OCI-LY7 (cell line): ENCODE measurements at regions not wholly inside any gene's neighbourhood (a gene's known extent, or its start where the extent isn't known, plus 50 kb on each side); places are given as distances from the start of the nearest gene placed in this dataset.

Source experiments
- BruUV-seq: library from RNA; stranded (reverse); fragments of 400-500 nt; replicated peaks from 2 replicates; lab custom pipeline; 2021; lab: Mats Ljungman, UMichigan
- CTCF ChIA-PET: fragments of 300-600 bp; sonication (Branson Sonifier 250); formaldehyde crosslinking; loops from one replicate; lab custom pipeline; 2022; ENCODE audit warnings: antibody characterized with exemption; ENCODE audit not compliant: unreplicated experiment; lab: Charles Lee
- POLR2A ChIA-PET: fragments of 300-600 bp; sonication (Branson Sonifier 250); formaldehyde crosslinking; loops from one replicate; lab custom pipeline; 2022; ENCODE audit warnings: antibody characterized with exemption; lab: Charles Lee
- DNase-seq: peaks from one replicate; pipeline ENCODE4 v3.0.0-alpha.2; 2015; ENCODE audit warnings: low spot score
- H2AFZ ChIP-seq: fragments of 200-600 bp; sonication (generic), shearing (Covaris generic); 2 replicates; pipeline ENCODE4 v1.6.1; 2014; ENCODE audit warnings: mild to moderate bottlenecking, antibody characterized with exemption, low read length, moderate library complexity
- H3K27ac ChIP-seq: fragments of 200-600 bp; sonication (generic); 2 replicates; pipeline ENCODE4 v1.5.1; 2014; ENCODE audit warnings: mixed run types, low read depth, mild to moderate bottlenecking, moderate library complexity, low read length, inconsistent platforms; ENCODE audit not compliant: poor library complexity, severe bottlenecking
- H3K36me3 ChIP-seq: fragments of 200-600 bp; sonication (generic); 2 replicates; pipeline ENCODE4 v1.6.1; 2014; ENCODE audit warnings: mild to moderate bottlenecking, antibody characterized with exemption, low read length, moderate library complexity, mixed read lengths; ENCODE audit not compliant: insufficient read depth
- H3K4me1 ChIP-seq: fragments of 200-600 bp; sonication (generic); 2 replicates; pipeline ENCODE4 v1.5.1; 2014; ENCODE audit warnings: mild to moderate bottlenecking, low read length; ENCODE audit not compliant: insufficient read depth, poor library complexity, severe bottlenecking
- H3K4me2 ChIP-seq: fragments of 200-600 bp; sonication (generic); 2 replicates; pipeline ENCODE4 v1.6.1; 2014; ENCODE audit warnings: mild to moderate bottlenecking, low read length
- H3K4me3 ChIP-seq: fragments of 200-600 bp; sonication (generic); 2 replicates; pipeline ENCODE4 v1.5.1; 2014; ENCODE audit warnings: mild to moderate bottlenecking, low read depth, low read length; ENCODE audit not compliant: poor library complexity, severe bottlenecking
- H3K79me2 ChIP-seq: fragments of 200-600 bp; sonication (generic); 2 replicates; pipeline ENCODE4 v1.6.1; 2016; ENCODE audit warnings: low read depth, mild to moderate bottlenecking, low read length, moderate library complexity, mixed read lengths; ENCODE audit not compliant: insufficient read depth
- H3K9me2 ChIP-seq: fragments of 200-600 bp; sonication (generic); 2 replicates; pipeline ENCODE4 v1.6.1; 2016; ENCODE audit warnings: mild to moderate bottlenecking, low read length, mixed read lengths; ENCODE audit not compliant: insufficient read depth
- H3K9me3 ChIP-seq: fragments of 200-600 bp; sonication (generic); 2 replicates; pipeline ENCODE4 v1.6.1; 2014; ENCODE audit warnings: mild to moderate bottlenecking, mixed run types, low read length, mixed read lengths
- H4K20me1 ChIP-seq: fragments of 200-600 bp; sonication (generic); 2 replicates; pipeline ENCODE4 v1.6.1; 2014; ENCODE audit warnings: mild to moderate bottlenecking, antibody characterized with exemption, low read length, moderate library complexity, mixed read lengths; ENCODE audit not compliant: insufficient read depth
- CTCF ChIP-seq: fragments of 200-600 bp; sonication (generic); conservative IDR thresholded peaks from 2 replicates; pipeline ENCODE4 v1.5.1; 2014; ENCODE audit warnings: mild to moderate bottlenecking, antibody characterized with exemption, low read length, moderate library complexity, mixed read lengths
- EZH2phosphoT487 ChIP-seq: fragments of 200-600 bp; sonication (generic); IDR thresholded peaks from 2 replicates; pipeline ENCODE4 v1.6.1; 2018; ENCODE audit warnings: low read depth, borderline replicate concordance, mild to moderate bottlenecking, mixed run types, antibody characterized with exemption, low read length, moderate library complexity, mixed read lengths
- intact Hi-C: fragments of 100-400 bp; cut with micrococcal nuclease; formaldehyde crosslinking; loops from one replicate; pipeline ENCODE4 v1.10.0; 2022; ENCODE audit not compliant: unreplicated experiment

- Histone ChIP-seq H2AFZ (no peak overlapping the region), H3K4me1 (no peaks in the 10 kb centered on the region), H3K4me2 (no peak overlapping the region), H3K36me3 (no peaks in the 10 kb centered on the region), H3K9me2 (no peaks in the 10 kb centered on the region), H4K20me1 (no peaks in the 10 kb centered on the region), H3K4me3 (no peak overlapping the region), H3K9me3 (no peaks in the 10 kb centered on the region), H3K27ac (no peak overlapping the region), H3K79me2 (no peaks in the 10 kb centered on the region)
- POLR2A ChIA-PET, result no interaction called here
- intact Hi-C loops, result no loop called here
- CTCF ChIA-PET, result no interaction called here
- DNase-seq, result no peak
- TF ChIP-seq CTCF (no peak), EZH2phosphoT487 (no peak)
- no TSS peak for BruUV-seq
Measured at GRCh38 chr2:19189391-19189790, 169.0 kb downstream of the OSR1 start.

DNA sequence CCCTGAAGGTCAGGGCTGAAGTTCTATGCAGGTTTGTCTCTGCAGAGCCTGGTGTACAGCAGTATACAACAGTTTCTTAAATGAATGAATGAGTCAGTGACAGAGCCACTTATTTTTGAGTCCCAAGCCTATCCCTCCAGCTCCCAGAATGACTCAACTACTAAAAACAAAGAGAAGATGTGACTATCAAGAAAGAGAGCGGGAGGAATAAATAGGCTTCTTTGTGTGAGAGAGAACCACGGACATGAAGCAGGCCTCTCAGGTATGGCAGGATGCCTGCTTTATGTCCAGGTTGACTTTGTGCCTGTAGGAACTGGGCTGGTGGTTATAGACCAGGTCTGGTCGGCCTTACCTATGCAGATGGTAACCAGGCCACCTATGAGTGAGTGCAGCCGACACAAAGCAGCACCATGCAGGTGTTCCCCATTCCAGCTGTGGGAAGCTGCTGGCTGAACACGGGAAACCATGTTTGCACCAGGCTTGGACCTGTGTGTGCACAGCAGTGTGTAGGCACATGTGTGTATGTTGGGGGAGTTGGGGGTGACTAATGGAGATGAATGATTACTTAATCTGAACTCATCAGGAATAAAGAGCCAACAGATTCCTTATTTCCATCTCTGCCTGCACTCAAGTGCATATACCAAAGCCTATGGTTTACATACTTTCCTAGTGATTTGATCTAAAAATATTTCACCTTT lies 171.0 kb downstream of the OSR1 start:
- Histone ChIP-seq H3K4me3 (no peak overlapping the region), H3K4me2 (no peak overlapping the region), H3K36me3 (no peaks in the 10 kb centered on the region), H3K79me2 (no peaks in the 10 kb centered on the region), H3K4me1 (no peaks in the 10 kb centered on the region), H3K27ac (no peak overlapping the region), H3K9me3 (no peaks in the 10 kb centered on the region), H2AFZ (no peak overlapping the region), H4K20me1 (no peaks in the 10 kb centered on the region), H3K9me2 (no peaks in the 10 kb centered on the region)
- TF ChIP-seq EZH2phosphoT487, result no peak
- no peak for TF ChIP-seq CTCF
- ChIA-PET POLR2A (interaction anchor here (1.3 kb wide), 1 partner anchor 43 kb away, joined by 5 read pairs; no protein-coding TSS in a partner anchor), CTCF (no interaction called here)
- intact Hi-C loops, result no loop called here
- no TSS peak for BruUV-seq
- DNase-seq, result no peak

- no peaks in the 10 kb centered on the region for H4K20me1 ChIP-seq
- no peak for DNase-seq
- no peaks in the 10 kb centered on the region for H3K79me2 ChIP-seq
- ChIA-PET POLR2A (no interaction called here), CTCF (no interaction called here)
- no peak for TF ChIP-seq EZH2phosphoT487
- no peak for TF ChIP-seq CTCF
- H3K4me3 ChIP-seq, result no peak overlapping the region
- H2AFZ ChIP-seq, result no peak overlapping the region
- no peak overlapping the region for H3K4me2 ChIP-seq
- intact Hi-C loops, result no loop called here
- no peak overlapping the region for H3K27ac ChIP-seq
- H3K9me3 ChIP-seq, result no peaks in the 10 kb centered on the region
- no TSS peak for BruUV-seq
- H3K4me1 ChIP-seq, result no peaks in the 10 kb centered on the region
- no peaks in the 10 kb centered on the region for H3K36me3 ChIP-seq
- no peaks in the 10 kb centered on the region for H3K9me2 ChIP-seq
Measured at GRCh38 chr2:19185086-19185485, 173.3 kb downstream of the OSR1 start.
